HepG2 (cell line): ENCODE measurements at regions not wholly inside any gene's neighbourhood (a gene's known extent, or its start where the extent isn't known, plus 50 kb on each side); places are given as distances from the start of the nearest gene placed in this dataset.

Experiments used
- MXD4 ChIP-seq: IDR thresholded peaks from 2 replicates; pipeline ENCODE4 v1.6.1; 2016; ENCODE audit warnings: mild to moderate bottlenecking, missing biosample characterization, missing genetic modification reagents
- YY1 ChIP-seq: IDR thresholded peaks from 2 replicates; pipeline ENCODE4 v1.6.1; 2011; ENCODE audit warnings: low read length, low read depth, moderate library complexity, mild to moderate bottlenecking; ENCODE audit not compliant: insufficient read depth, insufficient replicate concordance
- TF ChIP-seq, protein P1 (sequence below): sonication (generic); formaldehyde crosslinking; IDR thresholded peaks from 2 replicates; pipeline ENCODE4 v1.5.0; 2020; ENCODE audit warnings: mild to moderate bottlenecking, missing genetic modification reagents, moderate library complexity

DNA sequence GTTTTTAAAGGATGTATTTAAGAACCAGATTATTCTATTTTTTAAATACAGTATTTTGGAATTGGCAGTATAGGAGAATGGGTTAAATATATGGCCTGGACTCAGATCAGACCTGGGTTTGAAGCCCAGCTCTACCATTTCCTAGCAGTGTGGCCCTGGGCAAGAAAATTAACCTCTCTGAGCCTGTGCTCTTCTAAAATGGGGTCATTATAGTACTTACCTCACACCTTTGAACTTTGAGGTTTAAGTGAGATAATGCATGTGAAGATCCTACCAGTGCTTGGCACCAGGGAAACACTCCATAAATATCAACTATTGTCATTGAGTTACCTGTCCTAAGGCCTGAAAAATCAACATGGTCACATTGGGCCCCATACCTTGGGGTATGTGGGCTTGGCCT, 93.4 kb upstream of the WSB1 start:
- TF ChIP-seq, protein P1, sequence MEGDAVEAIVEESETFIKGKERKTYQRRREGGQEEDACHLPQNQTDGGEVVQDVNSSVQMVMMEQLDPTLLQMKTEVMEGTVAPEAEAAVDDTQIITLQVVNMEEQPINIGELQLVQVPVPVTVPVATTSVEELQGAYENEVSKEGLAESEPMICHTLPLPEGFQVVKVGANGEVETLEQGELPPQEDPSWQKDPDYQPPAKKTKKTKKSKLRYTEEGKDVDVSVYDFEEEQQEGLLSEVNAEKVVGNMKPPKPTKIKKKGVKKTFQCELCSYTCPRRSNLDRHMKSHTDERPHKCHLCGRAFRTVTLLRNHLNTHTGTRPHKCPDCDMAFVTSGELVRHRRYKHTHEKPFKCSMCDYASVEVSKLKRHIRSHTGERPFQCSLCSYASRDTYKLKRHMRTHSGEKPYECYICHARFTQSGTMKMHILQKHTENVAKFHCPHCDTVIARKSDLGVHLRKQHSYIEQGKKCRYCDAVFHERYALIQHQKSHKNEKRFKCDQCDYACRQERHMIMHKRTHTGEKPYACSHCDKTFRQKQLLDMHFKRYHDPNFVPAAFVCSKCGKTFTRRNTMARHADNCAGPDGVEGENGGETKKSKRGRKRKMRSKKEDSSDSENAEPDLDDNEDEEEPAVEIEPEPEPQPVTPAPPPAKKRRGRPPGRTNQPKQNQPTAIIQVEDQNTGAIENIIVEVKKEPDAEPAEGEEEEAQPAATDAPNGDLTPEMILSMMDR (CRISPR knock-in tag) = no peak
- TF ChIP-seq YY1 (no peak), MXD4 (no peak)
